GM23338 (cell line): ENCODE measurements at regions not wholly inside any gene's neighbourhood (a gene's known extent, or its start where the extent isn't known, plus 50 kb on each side); places are given as distances from the start of the nearest gene placed in this dataset.

Experiments used
- CREB1 ChIP-seq: fragments of 250-450 bp; sonication (Bioruptor Pico); IDR thresholded peaks from 2 replicates; pipeline ENCODE4 v1.5.0; 2020; ENCODE audit warnings: low read depth, mild to moderate bottlenecking, moderate library complexity
- POLR2AphosphoS5 ChIP-seq: IDR thresholded peaks from 2 replicates; pipeline ENCODE4 v1.6.1; 2016; ENCODE audit warnings: antibody characterized with exemption, low read depth
- ZNF114 ChIP-seq: fragments of 250-450 bp; sonication (Bioruptor Pico); IDR thresholded peaks from 2 replicates; pipeline ENCODE4 v1.5.0; 2020; ENCODE audit warnings: mild to moderate bottlenecking, moderate library complexity
- TF ChIP-seq, protein P1 (sequence below): fragments of 250-450 bp; sonication (Bioruptor Pico); IDR thresholded peaks from 2 replicates; pipeline ENCODE4 v1.5.0; 2020; ENCODE audit warnings: mild to moderate bottlenecking, moderate library complexity
- TF ChIP-seq, protein P2 (sequence below): IDR thresholded peaks from one replicate; pipeline ENCODE4 v1.6.1; 2018; ENCODE audit warnings: antibody characterized with exemption; ENCODE audit not compliant: unreplicated experiment
- TF ChIP-seq, protein P3 (sequence below): IDR thresholded peaks from 2 replicates; pipeline ENCODE4 v1.6.1; 2016; ENCODE audit warnings: antibody characterized with exemption

DNA sequence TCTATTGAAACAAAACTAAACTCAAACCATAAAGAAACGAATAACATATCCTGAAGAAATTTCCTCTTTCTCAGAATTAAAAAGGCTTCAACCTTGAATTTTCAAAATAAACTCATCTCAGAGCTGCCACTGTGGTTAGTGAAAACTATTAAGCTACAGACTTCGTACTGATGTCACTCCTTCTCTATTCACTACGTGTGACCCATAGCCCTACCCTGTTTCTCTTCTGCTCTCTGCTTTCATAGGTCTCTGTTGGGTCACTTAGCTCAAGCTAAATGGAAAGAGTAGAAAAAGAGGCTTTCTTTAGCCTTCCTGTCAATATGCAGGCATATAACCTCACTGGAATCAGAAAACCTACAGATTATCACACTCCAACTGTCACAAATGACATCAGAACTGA, 126.6 kb upstream of the MME start (continued):
- TF ChIP-seq, protein P1, sequence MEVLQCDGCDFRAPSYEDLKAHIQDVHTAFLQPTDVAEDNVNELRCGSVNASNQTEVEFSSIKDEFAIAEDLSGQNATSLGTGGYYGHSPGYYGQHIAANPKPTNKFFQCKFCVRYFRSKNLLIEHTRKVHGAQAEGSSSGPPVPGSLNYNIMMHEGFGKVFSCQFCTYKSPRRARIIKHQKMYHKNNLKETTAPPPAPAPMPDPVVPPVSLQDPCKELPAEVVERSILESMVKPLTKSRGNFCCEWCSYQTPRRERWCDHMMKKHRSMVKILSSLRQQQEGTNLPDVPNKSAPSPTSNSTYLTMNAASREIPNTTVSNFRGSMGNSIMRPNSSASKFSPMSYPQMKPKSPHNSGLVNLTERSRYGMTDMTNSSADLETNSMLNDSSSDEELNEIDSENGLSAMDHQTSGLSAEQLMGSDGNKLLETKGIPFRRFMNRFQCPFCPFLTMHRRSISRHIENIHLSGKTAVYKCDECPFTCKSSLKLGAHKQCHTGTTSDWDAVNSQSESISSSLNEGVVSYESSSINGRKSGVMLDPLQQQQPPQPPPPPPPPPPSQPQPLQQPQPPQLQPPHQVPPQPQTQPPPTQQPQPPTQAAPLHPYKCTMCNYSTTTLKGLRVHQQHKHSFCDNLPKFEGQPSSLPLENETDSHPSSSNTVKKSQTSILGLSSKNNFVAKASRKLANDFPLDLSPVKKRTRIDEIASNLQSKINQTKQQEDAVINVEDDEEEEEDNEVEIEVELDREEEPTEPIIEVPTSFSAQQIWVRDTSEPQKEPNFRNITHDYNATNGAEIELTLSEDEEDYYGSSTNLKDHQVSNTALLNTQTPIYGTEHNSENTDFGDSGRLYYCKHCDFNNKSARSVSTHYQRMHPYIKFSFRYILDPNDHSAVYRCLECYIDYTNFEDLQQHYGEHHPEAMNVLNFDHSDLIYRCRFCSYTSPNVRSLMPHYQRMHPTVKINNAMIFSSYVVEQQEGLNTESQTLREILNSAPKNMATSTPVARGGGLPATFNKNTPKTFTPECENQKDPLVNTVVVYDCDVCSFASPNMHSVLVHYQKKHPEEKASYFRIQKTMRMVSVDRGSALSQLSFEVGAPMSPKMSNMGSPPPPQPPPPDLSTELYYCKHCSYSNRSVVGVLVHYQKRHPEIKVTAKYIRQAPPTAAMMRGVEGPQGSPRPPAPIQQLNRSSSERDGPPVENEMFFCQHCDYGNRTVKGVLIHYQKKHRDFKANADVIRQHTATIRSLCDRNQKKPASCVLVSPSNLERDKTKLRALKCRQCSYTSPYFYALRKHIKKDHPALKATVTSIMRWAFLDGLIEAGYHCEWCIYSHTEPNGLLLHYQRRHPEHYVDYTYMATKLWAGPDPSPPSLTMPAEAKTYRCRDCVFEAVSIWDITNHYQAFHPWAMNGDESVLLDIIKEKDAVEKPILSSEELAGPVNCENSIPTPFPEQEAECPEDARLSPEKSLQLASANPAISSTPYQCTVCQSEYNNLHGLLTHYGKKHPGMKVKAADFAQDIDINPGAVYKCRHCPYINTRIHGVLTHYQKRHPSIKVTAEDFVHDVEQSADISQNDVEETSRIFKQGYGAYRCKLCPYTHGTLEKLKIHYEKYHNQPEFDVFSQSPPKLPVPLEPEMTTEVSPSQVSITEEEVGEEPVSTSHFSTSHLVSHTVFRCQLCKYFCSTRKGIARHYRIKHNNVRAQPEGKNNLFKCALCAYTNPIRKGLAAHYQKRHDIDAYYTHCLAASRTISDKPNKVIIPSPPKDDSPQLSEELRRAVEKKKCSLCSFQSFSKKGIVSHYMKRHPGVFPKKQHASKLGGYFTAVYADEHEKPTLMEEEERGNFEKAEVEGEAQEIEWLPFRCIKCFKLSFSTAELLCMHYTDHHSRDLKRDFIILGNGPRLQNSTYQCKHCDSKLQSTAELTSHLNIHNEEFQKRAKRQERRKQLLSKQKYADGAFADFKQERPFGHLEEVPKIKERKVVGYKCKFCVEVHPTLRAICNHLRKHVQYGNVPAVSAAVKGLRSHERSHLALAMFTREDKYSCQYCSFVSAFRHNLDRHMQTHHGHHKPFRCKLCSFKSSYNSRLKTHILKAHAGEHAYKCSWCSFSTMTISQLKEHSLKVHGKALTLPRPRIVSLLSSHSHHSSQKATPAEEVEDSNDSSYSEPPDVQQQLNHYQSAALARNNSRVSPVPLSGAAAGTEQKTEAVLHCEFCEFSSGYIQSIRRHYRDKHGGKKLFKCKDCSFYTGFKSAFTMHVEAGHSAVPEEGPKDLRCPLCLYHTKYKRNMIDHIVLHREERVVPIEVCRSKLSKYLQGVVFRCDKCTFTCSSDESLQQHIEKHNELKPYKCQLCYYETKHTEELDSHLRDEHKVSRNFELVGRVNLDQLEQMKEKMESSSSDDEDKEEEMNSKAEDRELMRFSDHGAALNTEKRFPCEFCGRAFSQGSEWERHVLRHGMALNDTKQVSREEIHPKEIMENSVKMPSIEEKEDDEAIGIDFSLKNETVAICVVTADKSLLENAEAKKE = no peak
- TF ChIP-seq POLR2AphosphoS5 (no peak), ZNF114 (CRISPR knock-in tag) (no peak), CREB1 (CRISPR knock-in tag) (no peak)
- TF ChIP-seq, protein P2, sequence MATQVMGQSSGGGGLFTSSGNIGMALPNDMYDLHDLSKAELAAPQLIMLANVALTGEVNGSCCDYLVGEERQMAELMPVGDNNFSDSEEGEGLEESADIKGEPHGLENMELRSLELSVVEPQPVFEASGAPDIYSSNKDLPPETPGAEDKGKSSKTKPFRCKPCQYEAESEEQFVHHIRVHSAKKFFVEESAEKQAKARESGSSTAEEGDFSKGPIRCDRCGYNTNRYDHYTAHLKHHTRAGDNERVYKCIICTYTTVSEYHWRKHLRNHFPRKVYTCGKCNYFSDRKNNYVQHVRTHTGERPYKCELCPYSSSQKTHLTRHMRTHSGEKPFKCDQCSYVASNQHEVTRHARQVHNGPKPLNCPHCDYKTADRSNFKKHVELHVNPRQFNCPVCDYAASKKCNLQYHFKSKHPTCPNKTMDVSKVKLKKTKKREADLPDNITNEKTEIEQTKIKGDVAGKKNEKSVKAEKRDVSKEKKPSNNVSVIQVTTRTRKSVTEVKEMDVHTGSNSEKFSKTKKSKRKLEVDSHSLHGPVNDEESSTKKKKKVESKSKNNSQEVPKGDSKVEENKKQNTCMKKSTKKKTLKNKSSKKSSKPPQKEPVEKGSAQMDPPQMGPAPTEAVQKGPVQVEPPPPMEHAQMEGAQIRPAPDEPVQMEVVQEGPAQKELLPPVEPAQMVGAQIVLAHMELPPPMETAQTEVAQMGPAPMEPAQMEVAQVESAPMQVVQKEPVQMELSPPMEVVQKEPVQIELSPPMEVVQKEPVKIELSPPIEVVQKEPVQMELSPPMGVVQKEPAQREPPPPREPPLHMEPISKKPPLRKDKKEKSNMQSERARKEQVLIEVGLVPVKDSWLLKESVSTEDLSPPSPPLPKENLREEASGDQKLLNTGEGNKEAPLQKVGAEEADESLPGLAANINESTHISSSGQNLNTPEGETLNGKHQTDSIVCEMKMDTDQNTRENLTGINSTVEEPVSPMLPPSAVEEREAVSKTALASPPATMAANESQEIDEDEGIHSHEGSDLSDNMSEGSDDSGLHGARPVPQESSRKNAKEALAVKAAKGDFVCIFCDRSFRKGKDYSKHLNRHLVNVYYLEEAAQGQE = no peak
- TF ChIP-seq, protein P3, sequence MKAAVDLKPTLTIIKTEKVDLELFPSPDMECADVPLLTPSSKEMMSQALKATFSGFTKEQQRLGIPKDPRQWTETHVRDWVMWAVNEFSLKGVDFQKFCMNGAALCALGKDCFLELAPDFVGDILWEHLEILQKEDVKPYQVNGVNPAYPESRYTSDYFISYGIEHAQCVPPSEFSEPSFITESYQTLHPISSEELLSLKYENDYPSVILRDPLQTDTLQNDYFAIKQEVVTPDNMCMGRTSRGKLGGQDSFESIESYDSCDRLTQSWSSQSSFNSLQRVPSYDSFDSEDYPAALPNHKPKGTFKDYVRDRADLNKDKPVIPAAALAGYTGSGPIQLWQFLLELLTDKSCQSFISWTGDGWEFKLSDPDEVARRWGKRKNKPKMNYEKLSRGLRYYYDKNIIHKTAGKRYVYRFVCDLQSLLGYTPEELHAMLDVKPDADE = no peak
